ENCODE measurements at regions not wholly inside any gene's neighbourhood (a gene's known extent, or its start where the extent isn't known, plus 50 kb on each side); places are given as distances from the start of the nearest gene placed in this dataset.
"Not testable (repeated sequence)": the region's sequence is repeated elsewhere in the genome, so short reads cannot be mapped to it uniquely, and the experiment has no call there.

DNA sequence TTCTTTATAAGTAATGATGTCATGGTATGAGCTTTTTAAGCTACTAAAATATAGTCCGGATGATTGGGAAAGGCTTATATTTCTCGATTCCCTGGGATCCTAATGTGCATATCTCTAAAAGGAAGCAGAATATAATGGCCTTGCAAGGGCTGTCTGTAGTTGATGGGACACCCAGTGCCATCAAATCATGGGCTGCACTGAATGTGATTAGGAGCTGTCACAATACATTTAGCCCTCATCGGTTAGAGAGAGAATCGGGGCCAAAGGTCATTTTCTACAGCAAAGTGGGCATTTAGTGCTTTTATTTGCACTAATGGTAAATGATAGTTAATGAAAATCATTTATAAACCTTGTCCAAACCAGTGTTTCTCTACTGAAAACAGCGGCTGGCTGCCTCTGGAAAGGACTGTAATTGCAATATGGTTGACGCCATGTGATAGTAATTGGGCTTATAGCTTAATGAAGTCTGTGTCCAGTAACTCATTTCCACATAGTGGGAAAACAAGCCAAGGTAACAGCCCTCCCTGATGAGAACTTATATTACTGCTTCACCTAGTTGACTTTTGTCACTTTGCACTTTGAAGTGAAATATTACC is 265.0 kb upstream of the AZI2 start:
- TF ChIP-seq, protein P1, sequence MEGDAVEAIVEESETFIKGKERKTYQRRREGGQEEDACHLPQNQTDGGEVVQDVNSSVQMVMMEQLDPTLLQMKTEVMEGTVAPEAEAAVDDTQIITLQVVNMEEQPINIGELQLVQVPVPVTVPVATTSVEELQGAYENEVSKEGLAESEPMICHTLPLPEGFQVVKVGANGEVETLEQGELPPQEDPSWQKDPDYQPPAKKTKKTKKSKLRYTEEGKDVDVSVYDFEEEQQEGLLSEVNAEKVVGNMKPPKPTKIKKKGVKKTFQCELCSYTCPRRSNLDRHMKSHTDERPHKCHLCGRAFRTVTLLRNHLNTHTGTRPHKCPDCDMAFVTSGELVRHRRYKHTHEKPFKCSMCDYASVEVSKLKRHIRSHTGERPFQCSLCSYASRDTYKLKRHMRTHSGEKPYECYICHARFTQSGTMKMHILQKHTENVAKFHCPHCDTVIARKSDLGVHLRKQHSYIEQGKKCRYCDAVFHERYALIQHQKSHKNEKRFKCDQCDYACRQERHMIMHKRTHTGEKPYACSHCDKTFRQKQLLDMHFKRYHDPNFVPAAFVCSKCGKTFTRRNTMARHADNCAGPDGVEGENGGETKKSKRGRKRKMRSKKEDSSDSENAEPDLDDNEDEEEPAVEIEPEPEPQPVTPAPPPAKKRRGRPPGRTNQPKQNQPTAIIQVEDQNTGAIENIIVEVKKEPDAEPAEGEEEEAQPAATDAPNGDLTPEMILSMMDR (conservative IDR thresholded peaks at IDR 0.05; ENCODE audit: low read depth, low read length) = no peak
- DNase-seq (ENCODE audit: low read depth) = no peak
- H3K4me3 ChIP-seq (ENCODE audit: low read length) = no peak overlapping the region

DNA sequence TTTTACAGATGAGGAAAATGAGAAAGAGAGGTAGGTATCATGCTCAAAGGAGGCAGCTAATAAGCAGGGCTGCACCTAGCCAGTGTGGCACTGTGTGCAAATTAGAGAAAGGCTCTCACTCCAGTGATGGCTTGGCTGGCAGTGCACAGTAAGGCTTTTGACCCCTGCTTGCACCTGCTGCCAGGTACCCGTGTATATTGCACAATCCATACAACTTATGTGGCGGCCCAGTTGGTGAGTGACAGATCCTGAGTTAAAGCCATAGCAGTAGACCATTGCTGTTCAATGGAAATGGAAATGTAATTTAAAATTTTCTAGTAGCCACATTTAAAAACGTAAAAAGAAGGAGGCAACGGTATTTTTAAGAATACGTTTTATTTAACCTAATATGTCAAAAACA is 266.4 kb upstream of the AZI2 start:
- H3K4me3 ChIP-seq (ENCODE audit: low read length) = no peak overlapping the region
- DNase-seq (ENCODE audit: low read depth) = no peak
- TF ChIP-seq, protein P1 (conservative IDR thresholded peaks at IDR 0.05; ENCODE audit: low read depth, low read length) = no peak

DNA sequence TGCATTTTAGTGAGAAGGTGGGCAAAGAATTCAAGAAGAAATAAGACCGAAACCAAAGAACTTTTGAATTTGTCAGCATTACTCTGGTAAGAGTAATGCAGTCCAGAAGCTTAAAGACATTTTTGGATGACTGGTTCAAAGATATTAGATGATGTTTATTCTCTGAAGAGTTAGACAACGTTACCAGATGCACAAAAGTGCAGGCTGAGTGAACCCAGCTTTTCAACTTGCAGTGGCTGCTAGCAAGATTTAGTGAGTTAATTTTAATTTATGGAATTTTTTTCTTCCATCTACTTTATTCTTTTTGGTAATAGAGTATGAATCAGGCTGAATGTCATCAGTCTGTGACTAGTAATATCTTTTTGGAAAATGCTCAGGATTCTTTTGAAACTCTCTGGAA is 267.3 kb upstream of the AZI2 start:
- DNase-seq (ENCODE audit: low read depth) = no peak
- no peak overlapping the region for H3K4me3 ChIP-seq (ENCODE audit: low read length)
- TF ChIP-seq, protein P1 (conservative IDR thresholded peaks at IDR 0.05; ENCODE audit: low read depth, low read length) = no peak

DNA sequence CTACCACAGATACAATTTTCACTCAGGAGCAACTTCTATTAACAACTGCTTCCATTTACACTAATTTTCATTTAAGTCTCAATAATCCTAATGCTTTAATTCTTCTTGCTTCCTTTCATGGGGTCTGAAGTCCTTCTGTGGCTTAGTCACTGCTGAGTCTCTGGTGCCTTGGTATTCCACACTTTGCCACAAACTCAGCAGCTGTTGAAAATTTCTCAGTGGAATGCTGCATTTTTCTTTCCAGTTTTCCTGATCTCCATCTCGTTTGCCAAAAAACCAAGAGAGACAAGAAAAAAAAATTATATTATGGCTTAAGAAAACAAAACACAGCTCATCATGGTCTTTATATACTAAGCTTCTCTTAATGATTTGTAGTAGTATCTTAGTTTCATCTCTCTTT is 269.2 kb upstream of the AZI2 start:
- TF ChIP-seq, protein P1 (conservative IDR thresholded peaks at IDR 0.05; ENCODE audit: low read depth, low read length) = no peak
- H3K4me3 ChIP-seq (ENCODE audit: low read length) = no peak overlapping the region
- no peak for DNase-seq (ENCODE audit: low read depth)

DNA sequence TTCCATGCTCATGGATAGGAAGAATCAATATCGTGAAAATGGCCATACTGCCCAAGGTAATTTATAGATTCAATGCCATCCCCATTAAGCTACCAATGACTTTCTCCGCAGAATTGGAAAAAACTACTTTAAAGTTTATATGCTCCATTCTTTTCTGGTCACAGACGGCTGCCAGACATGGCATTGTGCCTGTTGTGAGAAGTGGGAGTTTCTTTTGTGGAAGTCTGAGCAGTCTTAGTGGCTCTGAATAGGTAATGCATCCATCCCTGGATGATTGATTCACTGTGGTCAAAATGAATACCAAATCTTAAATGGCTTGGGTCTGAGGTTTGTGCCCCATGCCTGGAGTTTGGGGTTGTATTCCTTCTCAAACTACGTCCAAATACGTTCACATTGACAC is 274.5 kb upstream of the AZI2 start:
- no peak for DNase-seq (ENCODE audit: low read depth)
- H3K4me3 ChIP-seq (ENCODE audit: low read length) = no peak overlapping the region
- TF ChIP-seq, protein P1 (conservative IDR thresholded peaks at IDR 0.05; ENCODE audit: low read depth, low read length) = no peak

DNA sequence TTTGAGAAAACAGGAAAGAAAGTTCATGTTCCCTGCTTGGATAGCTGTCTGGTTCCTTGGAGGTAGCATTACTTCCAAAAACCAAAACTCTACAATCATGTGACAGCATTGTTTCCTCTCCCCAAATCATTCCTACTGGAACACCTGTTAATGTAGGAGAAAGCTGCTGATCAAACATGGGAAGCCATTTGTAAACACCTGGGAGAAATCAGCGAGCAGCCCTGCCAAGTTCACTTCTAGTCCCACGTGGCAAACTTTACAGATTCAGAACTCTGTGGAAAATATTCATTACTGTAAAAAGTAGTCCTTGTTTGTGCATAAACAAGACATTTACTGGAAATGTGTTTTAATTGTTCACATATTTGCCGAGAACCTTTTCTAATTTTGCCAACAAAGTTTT is 275.5 kb upstream of the AZI2 start:
- H3K4me3 ChIP-seq (ENCODE audit: low read length) = no peak overlapping the region
- no peak for DNase-seq (ENCODE audit: low read depth)
- TF ChIP-seq, protein P1 (conservative IDR thresholded peaks at IDR 0.05; ENCODE audit: low read depth, low read length) = no peak

DNA sequence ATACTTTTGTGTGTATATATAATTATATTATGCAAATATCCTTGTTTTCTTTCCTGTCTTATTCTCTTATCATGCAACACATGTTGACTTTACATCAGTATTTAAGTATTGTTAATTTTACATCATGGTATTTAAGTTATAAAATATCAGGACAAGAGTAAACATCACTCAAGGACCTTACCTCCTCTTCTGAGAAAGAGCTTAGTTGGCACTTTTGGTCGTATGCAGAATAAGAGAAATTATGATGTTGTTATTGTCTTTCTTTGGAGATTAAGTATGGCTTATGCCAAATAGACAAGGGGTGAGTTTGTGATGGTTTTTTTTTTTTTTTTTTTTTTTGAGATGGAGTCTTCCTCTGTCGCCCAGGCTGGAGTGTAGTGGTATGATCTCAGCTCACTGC is 279.2 kb upstream of the AZI2 start:
- H3K4me3 ChIP-seq (ENCODE audit: low read length); DNase-seq (ENCODE audit: low read depth): not testable (repeated sequence)

DNA sequence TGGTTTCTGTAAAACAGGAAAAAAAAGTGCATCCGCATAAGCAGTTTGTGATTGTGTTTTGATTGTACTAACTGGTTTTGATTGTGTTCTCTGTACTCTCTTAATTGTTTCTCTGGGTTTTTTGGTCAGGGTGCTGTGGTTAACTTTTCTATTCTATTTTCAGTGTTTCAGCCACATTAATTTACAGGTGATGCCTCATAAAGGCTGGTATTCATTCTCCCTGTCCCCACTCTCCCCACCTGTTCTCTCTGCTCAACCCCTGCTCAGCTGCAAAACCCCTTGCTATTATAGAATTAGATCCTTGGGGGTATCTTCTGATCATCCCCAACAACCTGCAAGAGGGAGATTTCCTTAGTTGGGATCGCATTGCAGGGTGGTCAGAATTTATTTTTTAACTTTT is 285.4 kb upstream of the AZI2 start:
- no peak for DNase-seq (ENCODE audit: low read depth)
- no peak overlapping the region for H3K4me3 ChIP-seq (ENCODE audit: low read length)
- TF ChIP-seq, protein P1 (conservative IDR thresholded peaks at IDR 0.05; ENCODE audit: low read depth, low read length) = no peak

All from retinal pigment epithelial cell (primary cell).